CD4-positive, alpha-beta memory T cell (primary cell): ENCODE measurements at regions not wholly inside any gene's neighbourhood (a gene's known extent, or its start where the extent isn't known, plus 50 kb on each side); places are given as distances from the start of the nearest gene placed in this dataset.

Experiments
- CTCF ChIA-PET: fragments of 350-600 bp; sonication (Branson Sonifier 250); formaldehyde crosslinking; loops from one replicate; lab custom pipeline; 2021; ENCODE audit warnings: inconsistent platforms; ENCODE audit not compliant: partially characterized antibody; lab: Charles Lee
- POLR2A ChIA-PET: fragments of 350-600 bp; sonication (Branson Sonifier 250); formaldehyde crosslinking; loops from one replicate; lab custom pipeline; 2021; ENCODE audit not compliant: partially characterized antibody; lab: Charles Lee
- DNase-seq, 5 donors: peaks; one replicate each; pipeline versions ENCODE4 v3.0.0 to v3.0.0-alpha.2; 2020 to 2022; ENCODE audit warnings: mixed read lengths in 1 of 5
- H3K27ac ChIP-seq: one replicate; pipeline ENCODE4 v1.7.0; 2013; ENCODE audit warnings: low read depth, low read length
- H3K27me3 ChIP-seq: 2 replicates; pipeline ENCODE4 v1.7.0; 2013; ENCODE audit warnings: mild to moderate bottlenecking, low read length, moderate library complexity; ENCODE audit not compliant: insufficient read depth
- H3K36me3 ChIP-seq: 2 replicates; pipeline ENCODE4 v1.7.0; 2013; ENCODE audit warnings: mild to moderate bottlenecking, low read length, moderate library complexity; ENCODE audit not compliant: insufficient read depth
- H3K4me1 ChIP-seq: 2 replicates; pipeline ENCODE4 v1.7.0; 2013; ENCODE audit warnings: mild to moderate bottlenecking, low read length, moderate library complexity; ENCODE audit not compliant: insufficient read depth
- H3K4me3 ChIP-seq, 2 donors: one replicate each; pipeline ENCODE4 v1.7.0; 2013; ENCODE audit warnings: low read length in 2 of 2, mild to moderate bottlenecking in 1 of 2
- H3K9me3 ChIP-seq, 2 donors: one replicate each; pipeline ENCODE4 v1.7.0; 2013; ENCODE audit warnings: low read length in 2 of 2, control low read depth in 1 of 2; ENCODE audit not compliant: control insufficient read depth in 1 of 2
- H3K27ac Mint-ChIP-seq, 7 donors: one replicate each; pipeline ENCODE4 v1.8.0; 2020 to 2021; ENCODE audit warnings: mixed read lengths in 7 of 7, mild to moderate bottlenecking in 6 of 7, inconsistent platforms in 3 of 7, moderate library complexity in 3 of 7
- H3K27me3 Mint-ChIP-seq, 2 donors: one replicate each; pipeline ENCODE4 v1.8.0; 2020 to 2021; ENCODE audit warnings: mixed read lengths in 2 of 2
- H3K36me3 Mint-ChIP-seq, 2 donors: one replicate each; pipeline ENCODE4 v1.8.0; 2020 to 2021; ENCODE audit warnings: mixed read lengths in 2 of 2, inconsistent platforms in 1 of 2, mild to moderate bottlenecking in 1 of 2
- H3K4me1 Mint-ChIP-seq, 4 donors: one replicate each; pipeline ENCODE4 v1.8.0; 2020 to 2021; ENCODE audit warnings: mixed read lengths in 4 of 4, mild to moderate bottlenecking in 1 of 4
- H3K4me3 Mint-ChIP-seq, 8 donors: one replicate each; pipeline ENCODE4 v1.8.0; 2020 to 2021; ENCODE audit warnings: mixed read lengths in 8 of 8, mild to moderate bottlenecking in 7 of 8, moderate library complexity in 6 of 8, inconsistent platforms in 3 of 8
- H3K9me3 Mint-ChIP-seq, 8 donors: one replicate each; pipeline ENCODE4 v1.8.0; 2020 to 2021; ENCODE audit warnings: mixed read lengths in 8 of 8, mild to moderate bottlenecking in 5 of 8, inconsistent platforms in 3 of 8, moderate library complexity in 1 of 8
- intact Hi-C: fragments of 100-400 bp; cut with micrococcal nuclease; formaldehyde crosslinking; loops from one replicate; pipeline ENCODE4 v1.15.1; 2023

GRCh38 chr11:92775003-92775676, 194.3 kb upstream of the MTNR1B start:
- no peak for DNase-seq
- Histone ChIP-seq H3K27me3 (no peaks in the 10 kb centered on the region), H3K4me1 (no peaks in the 10 kb centered on the region), H3K27ac (no peak overlapping the region), H3K36me3 (no peaks in the 10 kb centered on the region), H3K4me3 (no peak overlapping the region), H3K9me3 (no peaks in the 10 kb centered on the region)
- no peak overlapping the region for H3K27ac Mint-ChIP-seq
- no peak overlapping the region for H3K4me3 Mint-ChIP-seq
- H3K27me3 Mint-ChIP-seq: peaks cover 2 to 3% of the 10 kb centered on the region in 2 donors
- H3K4me1 Mint-ChIP-seq: no peaks in the 10 kb centered on the region
- ChIA-PET CTCF (no interaction called here), POLR2A (no interaction called here)
- intact Hi-C loops: no loop called here
- no peaks in the 10 kb centered on the region for H3K36me3 Mint-ChIP-seq
- peaks cover 0 to 3% (median under 1%) of the 10 kb centered on the region in 8 donors for H3K9me3 Mint-ChIP-seq

- no peaks in the 10 kb centered on the region for H3K36me3 ChIP-seq
- CTCF ChIA-PET: no interaction called here
- no peak overlapping the region for H3K27ac Mint-ChIP-seq
- H3K27me3 ChIP-seq: no peaks in the 10 kb centered on the region
- no peak for DNase-seq
- no peaks in the 10 kb centered on the region for H3K36me3 Mint-ChIP-seq
- H3K4me3 ChIP-seq: no peak overlapping the region
- H3K27ac ChIP-seq: no peak overlapping the region
- intact Hi-C loops: no loop called here
- no peaks in the 10 kb centered on the region for H3K4me1 ChIP-seq
- POLR2A ChIA-PET: no interaction called here
- H3K4me3 Mint-ChIP-seq: no peak overlapping the region
- H3K9me3 Mint-ChIP-seq: peaks cover 0 to 3% (median under 1%) of the 10 kb centered on the region in 8 donors
- H3K27me3 Mint-ChIP-seq: peaks cover 2 to 3% of the 10 kb centered on the region in 2 donors
- H3K4me1 Mint-ChIP-seq: no peaks in the 10 kb centered on the region
- no peaks in the 10 kb centered on the region for H3K9me3 ChIP-seq
Measured at GRCh38 chr11:92776676-92777075, 192.8 kb upstream of the MTNR1B start.

GRCh38 chr11:92779746-92780145, 189.7 kb upstream of the MTNR1B start:
- H3K4me3 ChIP-seq: no peak overlapping the region
- H3K27ac ChIP-seq: no peak overlapping the region
- intact Hi-C loops: no loop called here
- Mint-ChIP-seq H3K27ac (no peak overlapping the region), H3K36me3 (no peaks in the 10 kb centered on the region), H3K9me3 (peaks cover 0 to 3% (median under 1%) of the 10 kb centered on the region in 8 donors), H3K4me3 (no peak overlapping the region), H3K4me1 (no peaks in the 10 kb centered on the region), H3K27me3 (peaks cover 2 to 3% of the 10 kb centered on the region in 2 donors)
- H3K4me1 ChIP-seq: no peaks in the 10 kb centered on the region
- ChIA-PET POLR2A (no interaction called here), CTCF (no interaction called here)
- no peak for DNase-seq
- no peaks in the 10 kb centered on the region for H3K27me3 ChIP-seq
- H3K9me3 ChIP-seq: no peaks in the 10 kb centered on the region
- H3K36me3 ChIP-seq: no peaks in the 10 kb centered on the region

- Histone ChIP-seq H3K4me3 (no peak overlapping the region), H3K4me1 (no peaks in the 10 kb centered on the region), H3K9me3 (no peaks in the 10 kb centered on the region), H3K36me3 (no peaks in the 10 kb centered on the region), H3K27ac (no peak overlapping the region), H3K27me3 (no peaks in the 10 kb centered on the region)
- no peak overlapping the region for H3K27ac Mint-ChIP-seq
- peaks cover 0 to 3% (median under 1%) of the 10 kb centered on the region in 8 donors for H3K9me3 Mint-ChIP-seq
- CTCF ChIA-PET: no interaction called here
- no peaks in the 10 kb centered on the region for H3K36me3 Mint-ChIP-seq
- H3K4me3 Mint-ChIP-seq: no peak overlapping the region
- DNase-seq: no peak
- no peaks in the 10 kb centered on the region for H3K4me1 Mint-ChIP-seq
- POLR2A ChIA-PET: no interaction called here
- intact Hi-C loops: no loop called here
- H3K27me3 Mint-ChIP-seq: peaks cover 2 to 3% of the 10 kb centered on the region in 2 donors
Measured at GRCh38 chr11:92781151-92781550, 188.3 kb upstream of the MTNR1B start.

- H3K27me3 Mint-ChIP-seq: peaks cover 0 to 2% of the 10 kb centered on the region in 2 donors
- ChIA-PET POLR2A (no interaction called here), CTCF (no interaction called here)
- DNase-seq: no peak
- H3K4me1 Mint-ChIP-seq: no peaks in the 10 kb centered on the region
- no peak overlapping the region for H3K4me3 Mint-ChIP-seq
- Histone ChIP-seq H3K4me3 (no peak overlapping the region), H3K4me1 (no peaks in the 10 kb centered on the region), H3K27ac (no peak overlapping the region), H3K9me3 (no peaks in the 10 kb centered on the region), H3K27me3 (no peaks in the 10 kb centered on the region), H3K36me3 (no peaks in the 10 kb centered on the region)
- H3K27ac Mint-ChIP-seq: no peak overlapping the region
- H3K9me3 Mint-ChIP-seq: peaks cover 0 to 3% (median 0%) of the 10 kb centered on the region in 8 donors
- H3K36me3 Mint-ChIP-seq: no peaks in the 10 kb centered on the region
- intact Hi-C loops: no loop called here
Measured at GRCh38 chr11:92782806-92783205, 186.6 kb upstream of the MTNR1B start.

- ChIA-PET CTCF (no interaction called here), POLR2A (no interaction called here)
- Mint-ChIP-seq H3K27ac (no peak overlapping the region), H3K27me3 (no peaks in the 10 kb centered on the region), H3K4me1 (no peaks in the 10 kb centered on the region), H3K9me3 (peaks cover 0 to 3% (median 0%) of the 10 kb centered on the region in 8 donors), H3K4me3 (no peak overlapping the region), H3K36me3 (no peaks in the 10 kb centered on the region)
- H3K4me3 ChIP-seq: no peak overlapping the region
- DNase-seq: no peak
- H3K4me1 ChIP-seq: no peaks in the 10 kb centered on the region
- no peak overlapping the region for H3K27ac ChIP-seq
- no peaks in the 10 kb centered on the region for H3K27me3 ChIP-seq
- no peaks in the 10 kb centered on the region for H3K9me3 ChIP-seq
- H3K36me3 ChIP-seq: no peaks in the 10 kb centered on the region
- intact Hi-C loops: no loop called here
Measured at GRCh38 chr11:92784331-92784730, 185.1 kb upstream of the MTNR1B start.

- Mint-ChIP-seq H3K27ac (no peak overlapping the region), H3K27me3 (no peaks in the 10 kb centered on the region), H3K9me3 (peaks cover 0 to 2% (median 0%) of the 10 kb centered on the region in 8 donors), H3K4me1 (no peaks in the 10 kb centered on the region), H3K4me3 (no peak overlapping the region), H3K36me3 (no peaks in the 10 kb centered on the region)
- intact Hi-C loops: no loop called here
- Histone ChIP-seq H3K4me3 (no peak overlapping the region), H3K4me1 (no peaks in the 10 kb centered on the region), H3K9me3 (no peaks in the 10 kb centered on the region), H3K27ac (no peak overlapping the region), H3K27me3 (no peaks in the 10 kb centered on the region), H3K36me3 (no peaks in the 10 kb centered on the region)
- POLR2A ChIA-PET: no interaction called here
- no peak for DNase-seq
- CTCF ChIA-PET: no interaction called here
Measured at GRCh38 chr11:92787638-92788037, 181.8 kb upstream of the MTNR1B start.
